Upper lobe of right lung (tissue), 1 donor: ENCODE measurements at regions not wholly inside any gene's neighbourhood (a gene's known extent, or its start where the extent isn't known, plus 50 kb on each side); places are given as distances from the start of the nearest gene placed in this dataset.

ENCODE experiments used
- ATAC-seq: fragments of 200-7000 bp; cut with Tn5 transposase; one replicate; pipeline ENCODE4 v1.9.1; 2020; ENCODE audit warnings: mild to moderate bottlenecking, moderate library complexity
- DNase-seq: peaks from one replicate; pipeline ENCODE4 v3.0.0-alpha.2; 2020
- H3K27ac ChIP-seq: fragments of 200-600 bp; one replicate; pipeline ENCODE4 v1.8.0; 2022
- H3K27me3 ChIP-seq: fragments of 200-600 bp; one replicate; pipeline ENCODE4 v1.8.0; 2022; ENCODE audit warnings: mild to moderate bottlenecking
- H3K36me3 ChIP-seq: fragments of 200-600 bp; one replicate; pipeline ENCODE4 v1.8.0; 2022
- H3K4me1 ChIP-seq: fragments of 200-600 bp; one replicate; pipeline ENCODE4 v1.8.0; 2022
- H3K4me3 ChIP-seq: fragments of 200-600 bp; one replicate; pipeline ENCODE4 v1.8.0; 2022; ENCODE audit warnings: mild to moderate bottlenecking
- H3K9me3 ChIP-seq: fragments of 200-600 bp; one replicate; pipeline ENCODE4 v1.8.0; 2022
- intact Hi-C: fragments of 100-400 bp; cut with DNase I; formaldehyde crosslinking; loops from one replicate; pipeline ENCODE4 v1.11.0; 2022
- TF ChIP-seq, protein P1 (sequence below): fragments of 200-600 bp; IDR thresholded peaks from one replicate; pipeline ENCODE4 v1.8.0; 2022; ENCODE audit warnings: antibody characterized with exemption
- donor health status: DM: no; HTN: yes; CAD: no; lungs with severe emphysema.

DNA sequence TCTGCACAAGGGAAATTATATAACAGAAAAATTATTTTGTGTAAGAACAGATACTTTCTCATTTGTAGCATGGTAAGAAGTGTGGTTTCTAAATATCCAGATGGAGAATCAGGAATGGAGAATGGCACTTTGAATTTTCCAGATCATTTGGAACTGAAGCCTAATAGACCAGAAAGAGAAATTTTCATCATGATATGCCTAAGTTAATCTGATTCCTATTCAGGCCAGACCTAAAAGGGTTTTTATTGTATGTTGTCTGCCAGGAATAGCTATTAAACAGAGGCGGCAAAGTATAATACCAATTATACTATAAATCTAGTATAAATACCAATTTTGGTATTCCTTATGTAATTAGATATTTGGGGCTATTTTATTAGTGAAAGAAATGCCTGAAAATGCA is 382.7 kb upstream of the FAR2 start:
- no peak for ATAC-seq
- Histone ChIP-seq H3K4me1 (no peaks in the 10 kb centered on the region), H3K27ac (no peak overlapping the region), H3K9me3 (no peaks in the 10 kb centered on the region), H3K36me3 (no peaks in the 10 kb centered on the region), H3K27me3 (no peaks in the 10 kb centered on the region), H3K4me3 (no peak overlapping the region)
- TF ChIP-seq, protein P1, sequence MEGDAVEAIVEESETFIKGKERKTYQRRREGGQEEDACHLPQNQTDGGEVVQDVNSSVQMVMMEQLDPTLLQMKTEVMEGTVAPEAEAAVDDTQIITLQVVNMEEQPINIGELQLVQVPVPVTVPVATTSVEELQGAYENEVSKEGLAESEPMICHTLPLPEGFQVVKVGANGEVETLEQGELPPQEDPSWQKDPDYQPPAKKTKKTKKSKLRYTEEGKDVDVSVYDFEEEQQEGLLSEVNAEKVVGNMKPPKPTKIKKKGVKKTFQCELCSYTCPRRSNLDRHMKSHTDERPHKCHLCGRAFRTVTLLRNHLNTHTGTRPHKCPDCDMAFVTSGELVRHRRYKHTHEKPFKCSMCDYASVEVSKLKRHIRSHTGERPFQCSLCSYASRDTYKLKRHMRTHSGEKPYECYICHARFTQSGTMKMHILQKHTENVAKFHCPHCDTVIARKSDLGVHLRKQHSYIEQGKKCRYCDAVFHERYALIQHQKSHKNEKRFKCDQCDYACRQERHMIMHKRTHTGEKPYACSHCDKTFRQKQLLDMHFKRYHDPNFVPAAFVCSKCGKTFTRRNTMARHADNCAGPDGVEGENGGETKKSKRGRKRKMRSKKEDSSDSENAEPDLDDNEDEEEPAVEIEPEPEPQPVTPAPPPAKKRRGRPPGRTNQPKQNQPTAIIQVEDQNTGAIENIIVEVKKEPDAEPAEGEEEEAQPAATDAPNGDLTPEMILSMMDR, result no peak
- intact Hi-C loops, result no loop called here
- DNase-seq, result no peak

DNA sequence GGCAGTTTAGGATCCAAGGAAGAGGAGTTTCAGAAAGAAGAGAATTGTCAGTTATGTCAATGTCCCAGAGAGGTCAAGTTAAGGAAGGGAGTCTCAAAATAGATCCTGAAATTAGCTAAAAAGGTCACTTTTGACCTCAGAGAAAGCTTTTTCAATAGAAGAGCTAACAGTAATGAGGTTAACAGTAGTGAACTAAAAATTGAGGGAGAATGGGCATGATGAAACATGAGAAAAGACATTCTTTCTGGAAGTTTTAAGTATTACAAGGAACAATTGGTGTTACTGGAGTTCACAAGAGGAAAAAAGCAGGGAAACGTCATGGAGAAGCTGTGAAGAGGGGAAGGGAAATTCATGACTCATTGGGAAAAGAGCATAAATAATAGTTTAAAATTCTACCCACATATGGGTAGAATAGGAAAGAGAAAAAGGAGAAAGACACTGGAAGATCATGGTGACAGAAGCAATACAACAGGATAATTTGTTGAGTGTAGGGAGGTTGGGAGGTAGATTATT is 381.2 kb upstream of the FAR2 start:
- intact Hi-C loops, result no loop called here

DNA sequence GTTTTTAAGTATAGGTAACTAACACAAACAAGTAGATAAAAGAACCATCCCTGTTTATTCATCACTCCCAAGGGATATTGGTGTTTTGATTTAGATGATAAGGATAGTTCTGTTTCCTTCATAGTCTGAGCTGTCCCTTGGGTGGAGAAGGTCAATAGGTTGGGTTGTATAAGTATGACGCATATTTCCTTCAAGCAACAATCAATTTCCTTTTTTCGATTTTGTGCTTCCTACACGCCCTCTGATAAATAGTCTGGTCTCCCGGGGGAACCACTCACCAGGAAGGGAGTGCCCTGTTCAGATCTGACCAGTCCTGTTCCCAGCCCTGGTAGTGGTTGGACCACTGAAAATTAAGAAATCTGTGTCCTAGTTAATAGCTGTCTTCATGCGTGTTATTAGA is 378.8 kb upstream of the FAR2 start:
- peak; percentile 93 for ATAC-seq
- TF ChIP-seq, protein P1, result no peak
- Histone ChIP-seq H3K36me3 (no peaks in the 10 kb centered on the region), H3K27me3 (no peaks in the 10 kb centered on the region), H3K27ac (peak overlapping the region; percentile 64), H3K9me3 (no peaks in the 10 kb centered on the region), H3K4me1 (no peaks in the 10 kb centered on the region), H3K4me3 (no peak overlapping the region)
- DNase-seq, result no peak
- intact Hi-C loops, result no loop called here

More for the DNA sequence above, 381.2 kb upstream of the FAR2 start:
- no peaks in the 10 kb centered on the region for H3K4me1 ChIP-seq
- no peak overlapping the region for H3K27ac ChIP-seq
- TF ChIP-seq, protein P1, result no peak
- ATAC-seq, result no peak
- H3K27me3 ChIP-seq, result no peaks in the 10 kb centered on the region
- no peak for DNase-seq
- H3K9me3 ChIP-seq, result no peaks in the 10 kb centered on the region
- no peak overlapping the region for H3K4me3 ChIP-seq
- no peaks in the 10 kb centered on the region for H3K36me3 ChIP-seq

DNA sequence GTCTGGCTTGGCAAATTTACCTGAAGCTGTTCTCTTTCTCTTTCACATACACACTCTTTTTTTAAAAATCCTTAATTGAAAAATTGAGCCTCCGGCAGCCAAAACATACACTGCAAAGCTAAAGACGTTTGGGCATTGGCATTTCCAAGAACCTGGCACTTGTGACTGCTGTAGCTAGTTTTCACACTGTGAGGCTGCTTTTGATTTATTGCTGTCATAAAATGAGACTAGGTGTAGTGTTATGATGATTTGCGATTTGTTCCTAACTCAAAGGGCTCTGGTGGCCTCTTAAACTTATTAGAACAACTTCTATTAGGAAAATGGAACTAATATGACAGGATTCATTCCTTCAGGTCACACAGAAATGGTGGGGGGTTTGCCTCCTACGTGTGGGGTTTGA is 377.1 kb upstream of the FAR2 start:
- no peak for DNase-seq
- Histone ChIP-seq H3K27ac (no peak overlapping the region), H3K4me3 (no peak overlapping the region), H3K4me1 (no peaks in the 10 kb centered on the region), H3K27me3 (no peaks in the 10 kb centered on the region), H3K36me3 (no peaks in the 10 kb centered on the region), H3K9me3 (no peaks in the 10 kb centered on the region)
- intact Hi-C loops, result no loop called here
- TF ChIP-seq, protein P1, result no peak
- ATAC-seq, result no peak

DNA sequence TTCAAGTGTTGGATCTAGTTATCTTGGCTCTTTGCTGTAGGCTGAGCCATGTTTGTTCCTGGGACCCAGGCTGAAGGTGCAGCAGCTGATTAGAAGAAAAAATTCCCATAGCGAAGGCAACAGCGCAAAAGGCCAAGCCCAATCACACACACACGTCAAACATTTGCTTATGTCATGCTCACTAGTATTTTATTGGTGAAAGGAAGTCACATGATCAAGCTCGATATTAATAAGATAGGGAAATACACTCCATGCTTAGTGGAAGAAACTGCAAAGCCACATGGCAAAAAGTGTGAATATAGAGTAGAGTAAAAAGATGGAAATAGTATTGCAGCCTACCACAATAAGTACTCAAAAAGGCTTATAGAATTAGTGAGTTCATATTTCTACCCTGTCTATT is 373.5 kb upstream of the FAR2 start:
- no peak for DNase-seq
- intact Hi-C loops, result no loop called here
- Histone ChIP-seq H3K9me3 (no peaks in the 10 kb centered on the region), H3K4me3 (no peak overlapping the region), H3K36me3 (no peaks in the 10 kb centered on the region), H3K27me3 (no peaks in the 10 kb centered on the region), H3K27ac (no peak overlapping the region), H3K4me1 (no peaks in the 10 kb centered on the region)
- ATAC-seq, result no peak
- TF ChIP-seq, protein P1, result no peak

DNA sequence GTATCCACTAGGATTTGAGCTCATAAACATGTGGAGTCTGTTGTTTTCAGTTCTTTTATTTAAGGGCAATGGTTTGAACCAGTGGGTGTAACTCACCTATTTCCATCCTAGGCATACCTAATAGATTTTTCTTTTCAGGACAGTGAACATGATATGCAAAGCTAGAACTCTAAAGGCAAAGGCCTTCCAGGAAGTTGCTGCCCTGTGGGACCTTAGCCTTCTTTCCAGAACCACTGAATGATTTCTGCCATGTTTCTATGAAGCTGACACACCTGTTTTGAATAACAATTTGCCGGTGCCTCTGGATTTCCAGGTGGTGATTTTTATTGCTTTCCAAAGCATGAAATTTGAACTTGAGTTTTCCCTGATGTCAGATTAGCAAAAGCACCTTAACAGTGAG is 372.9 kb upstream of the FAR2 start:
- Histone ChIP-seq H3K36me3 (no peaks in the 10 kb centered on the region), H3K9me3 (no peaks in the 10 kb centered on the region), H3K27ac (no peak overlapping the region), H3K4me3 (no peak overlapping the region), H3K27me3 (no peaks in the 10 kb centered on the region), H3K4me1 (no peaks in the 10 kb centered on the region)
- DNase-seq (no peak), ATAC-seq (no peak)
- TF ChIP-seq, protein P1, result no peak
- intact Hi-C loops, result no loop called here
